Neuronal stem cell (in vitro differentiated cells): ENCODE measurements at regions not wholly inside any gene's neighbourhood (a gene's known extent, or its start where the extent isn't known, plus 50 kb on each side); places are given as distances from the start of the nearest gene placed in this dataset.
A peak's percentile ranks its signal among the peaks of the same experiment; 100 is the strongest.

Experiments
- DNase-seq: peaks from one replicate; pipeline ENCODE4 v3.0.0-alpha.2; 2013; ENCODE audit warnings: low spot score
- H2AFZ ChIP-seq: one replicate; pipeline ENCODE4 v1.6.1; 2013; ENCODE audit warnings: mild to moderate bottlenecking, low read length, inconsistent platforms
- H2AK5ac ChIP-seq: 2 replicates; pipeline ENCODE4 v1.6.1; 2013; ENCODE audit warnings: low read depth, mild to moderate bottlenecking, inconsistent platforms, low read length, moderate library complexity, mixed read lengths
- H2BK120ac ChIP-seq: 2 replicates; pipeline ENCODE4 v1.6.1; 2013; ENCODE audit warnings: low read depth, mild to moderate bottlenecking, inconsistent platforms, low read length, moderate library complexity, mixed read lengths
- H2BK12ac ChIP-seq: one replicate; pipeline ENCODE4 v1.6.1; 2013; ENCODE audit warnings: low read length, inconsistent platforms
- H2BK15ac ChIP-seq: 2 replicates; pipeline ENCODE4 v1.6.1; 2013; ENCODE audit warnings: mild to moderate bottlenecking, low read length, inconsistent platforms, mixed read lengths
- H2BK5ac ChIP-seq: one replicate; pipeline ENCODE4 v1.6.1; 2013; ENCODE audit warnings: inconsistent platforms, mild to moderate bottlenecking, low read length, moderate library complexity
- H3K14ac ChIP-seq: one replicate; pipeline ENCODE4 v1.6.1; 2013; ENCODE audit warnings: low read length, inconsistent platforms
- H3K18ac ChIP-seq: 2 replicates; pipeline ENCODE4 v1.6.1; 2013; ENCODE audit warnings: low read length, inconsistent platforms
- H3K23ac ChIP-seq: 2 replicates; pipeline ENCODE4 v1.6.1; 2013; ENCODE audit warnings: low read depth, mild to moderate bottlenecking, mixed read lengths, low read length, inconsistent platforms; ENCODE audit not compliant: poor library complexity
- H3K27ac ChIP-seq: replicated peaks from 3 replicates; pipeline ENCODE4 v1.5.1; 2013; ENCODE audit warnings: low read length, inconsistent platforms
- H3K27me3 ChIP-seq, 3 experiments: 2 replicates each; pipeline ENCODE4 v1.6.1; 2013; ENCODE audit warnings: low read length in 3 of 3, mild to moderate bottlenecking in 2 of 3, inconsistent platforms in 1 of 3, low read depth in 1 of 3, mixed read lengths in 1 of 3, moderate library complexity in 1 of 3; ENCODE audit not compliant: control insufficient read depth in 3 of 3, insufficient read depth in 3 of 3
- H3K36me3 ChIP-seq, 2 donors: replicated peaks in 1 of 2; 2 replicates each; pipeline ENCODE4 v1.6.1; 2013; ENCODE audit warnings: low read length in 2 of 2; ENCODE audit not compliant: control insufficient read depth in 2 of 2, insufficient read depth in 2 of 2
- H3K4ac ChIP-seq: 2 replicates; pipeline ENCODE4 v1.6.1; 2013; ENCODE audit warnings: inconsistent platforms, mild to moderate bottlenecking, low read length, moderate library complexity
- H3K4me1 ChIP-seq, 2 donors: 1 replicate in 1 of 2; 2 replicates in 1 of 2; pipeline ENCODE4 v1.6.1; 2013; ENCODE audit warnings: low read length in 2 of 2, low read depth in 1 of 2; ENCODE audit not compliant: control insufficient read depth in 2 of 2, insufficient read depth in 1 of 2
- H3K4me2 ChIP-seq: one replicate; pipeline ENCODE4 v1.6.1; 2013; ENCODE audit warnings: mild to moderate bottlenecking, low read length, inconsistent platforms; ENCODE audit not compliant: insufficient read depth, poor library complexity, severe bottlenecking
- H3K4me3 ChIP-seq, 2 donors: 2 replicates each; pipeline ENCODE4 v1.5.1; 2013; ENCODE audit warnings: low read length in 2 of 2, mild to moderate bottlenecking in 2 of 2, inconsistent platforms in 1 of 2, moderate library complexity in 1 of 2
- H3K79me1 ChIP-seq: one replicate; pipeline ENCODE4 v1.6.1; 2013; ENCODE audit warnings: low read depth, mild to moderate bottlenecking, inconsistent platforms, low read length, moderate library complexity
- H3K9ac ChIP-seq: one replicate; pipeline ENCODE4 v1.6.1; 2013; ENCODE audit warnings: mild to moderate bottlenecking, low read depth, low read length, inconsistent platforms; ENCODE audit not compliant: poor library complexity
- H3K9me3 ChIP-seq, 2 donors: replicated peaks in 1 of 2; 2 replicates each; pipeline versions ENCODE3 to v1.6.1; 2013; ENCODE audit warnings: low read length in 2 of 2, mild to moderate bottlenecking in 2 of 2, inconsistent platforms in 1 of 2, low read depth in 1 of 2, mixed read lengths in 1 of 2, moderate library complexity in 1 of 2; ENCODE audit not compliant: control insufficient read depth in 2 of 2, insufficient read depth in 1 of 2
- H4K8ac ChIP-seq: one replicate; pipeline ENCODE4 v1.6.1; 2013; ENCODE audit warnings: low read depth, mild to moderate bottlenecking, inconsistent platforms, low read length, moderate library complexity
- H4K91ac ChIP-seq: one replicate; pipeline ENCODE4 v1.6.1; 2013; ENCODE audit warnings: low read length, low read depth, mild to moderate bottlenecking, inconsistent platforms; ENCODE audit not compliant: poor library complexity
- WGBS, 2 donors: extraction: QIAGEN DNeasy Blood & Tissue Kit; methylation state at CpG; one replicate each; pipeline ENCODE4 v1.1.7; 2013; ENCODE audit warnings: missing lambda C conversion rate in 2 of 2, mixed read lengths in 1 of 2; ENCODE audit not compliant: insufficient read length in 2 of 2, insufficient replicate concordance in 1 of 2; ENCODE audit errors: extremely low coverage in 2 of 2; 5-methylcytosine and 5-hydroxymethylcytosine counted together

GRCh38 chr12:46963191-46963590 lies 116.2 kb upstream of the PCED1B start:
- Histone ChIP-seq H4K91ac (no peak overlapping the region), H2BK120ac (no peak overlapping the region), H4K8ac (no peak overlapping the region), H3K4me2 (no peak overlapping the region), H3K18ac (no peak overlapping the region), H3K27me3 (no peaks in the 10 kb centered on the region), H2BK5ac (no peak overlapping the region), H3K79me1 (no peaks in the 10 kb centered on the region), H3K4me1 (peaks cover 0 to 21% of the 10 kb centered on the region in 2 donors), H3K36me3 (no peaks in the 10 kb centered on the region), H2AK5ac (no peak overlapping the region), H3K9me3 (no peaks in the 10 kb centered on the region), H3K4me3 (no peak overlapping the region), H3K9ac (no peak overlapping the region), H3K14ac (no peak overlapping the region), H3K27ac (peak overlapping the region; percentile 93), H2AFZ (no peak overlapping the region), H2BK15ac (no peak overlapping the region), H2BK12ac (no peak overlapping the region), H3K23ac (no peak overlapping the region), H3K4ac (no peak overlapping the region)
- no peak for DNase-seq
- no CpG with 5 or more reads among the region's 1 CpG for WGBS, 2 donors

GRCh38 chr12:46963977-46964971 lies 115.1 kb upstream of the PCED1B start:
- Histone ChIP-seq H3K4me3 (no peak overlapping the region), H3K79me1 (no peaks in the 10 kb centered on the region), H2BK120ac (no peak overlapping the region), H2BK5ac (peak overlapping the region; percentile 48), H2AFZ (no peak overlapping the region), H3K23ac (no peak overlapping the region), H3K14ac (no peak overlapping the region), H4K91ac (no peak overlapping the region), H3K4me2 (peak overlapping the region; percentile 12), H4K8ac (no peak overlapping the region), H3K36me3 (no peaks in the 10 kb centered on the region), H3K4ac (no peak overlapping the region), H3K9ac (no peak overlapping the region), H3K18ac (no peak overlapping the region), H2AK5ac (no peak overlapping the region), H3K27me3 (no peaks in the 10 kb centered on the region), H2BK15ac (no peak overlapping the region), H2BK12ac (no peak overlapping the region), H3K27ac (peak overlapping the region; percentile 93), H3K9me3 (no peaks in the 10 kb centered on the region), H3K4me1 (peaks cover 0 to 18% of the 10 kb centered on the region in 2 donors)
- WGBS, 2 donors: no CpG with 5 or more reads among the region's 14 CpGs
- DNase-seq: peak; percentile 74

GRCh38 chr12:46965137-46965536 lies 114.3 kb upstream of the PCED1B start:
- Histone ChIP-seq H3K14ac (no peak overlapping the region), H3K9me3 (no peaks in the 10 kb centered on the region), H2BK15ac (no peak overlapping the region), H2AFZ (no peak overlapping the region), H3K4me2 (no peak overlapping the region), H4K91ac (no peak overlapping the region), H2BK120ac (no peak overlapping the region), H3K36me3 (no peaks in the 10 kb centered on the region), H4K8ac (no peak overlapping the region), H2BK12ac (no peak overlapping the region), H2AK5ac (no peak overlapping the region), H3K23ac (no peak overlapping the region), H3K27ac (peak overlapping the region; percentile 71), H3K27me3 (no peaks in the 10 kb centered on the region), H3K18ac (no peak overlapping the region), H3K4ac (no peak overlapping the region), H3K4me1 (peaks cover 0 to 16% of the 10 kb centered on the region in 2 donors), H3K9ac (no peak overlapping the region), H3K79me1 (no peaks in the 10 kb centered on the region), H2BK5ac (no peak overlapping the region), H3K4me3 (no peak overlapping the region)
- no peak for DNase-seq
- no CpG with 5 or more reads among the region's 2 CpGs for WGBS, 2 donors

GRCh38 chr12:46965880-46966279 lies 113.5 kb upstream of the PCED1B start:
- H3K4me2 ChIP-seq: no peak overlapping the region
- DNase-seq: no peak

More at GRCh38 chr12:46965880-46966279, 113.5 kb upstream of the PCED1B start:
- H3K27me3 ChIP-seq: no peaks in the 10 kb centered on the region
- H4K91ac ChIP-seq: no peak overlapping the region
- no peak overlapping the region for H3K14ac ChIP-seq
- H2BK15ac ChIP-seq: no peak overlapping the region
- no peak overlapping the region for H2BK120ac ChIP-seq
- H3K79me1 ChIP-seq: no peaks in the 10 kb centered on the region
- no peak overlapping the region for H4K8ac ChIP-seq
- no peaks in the 10 kb centered on the region for H3K36me3 ChIP-seq
- no peak overlapping the region for H3K4me3 ChIP-seq
- no peak overlapping the region for H3K9ac ChIP-seq
- no CpG with 5 or more reads among the region's 4 CpGs for WGBS, 2 donors
- no peak overlapping the region for H2AK5ac ChIP-seq
- peak overlapping the region; percentile 11 for H3K18ac ChIP-seq
- peak overlapping the region; percentile 0 for H3K27ac ChIP-seq
- H3K4me1 ChIP-seq: peaks cover 0 to 16% of the 10 kb centered on the region in 2 donors
- no peaks in the 10 kb centered on the region for H3K9me3 ChIP-seq
- H2BK5ac ChIP-seq: no peak overlapping the region
- no peak overlapping the region for H2BK12ac ChIP-seq
- H3K4ac ChIP-seq: no peak overlapping the region
- H2AFZ ChIP-seq: no peak overlapping the region
- H3K23ac ChIP-seq: no peak overlapping the region
